GM06990 (cell line): ENCODE measurements at regions not wholly inside any gene's neighbourhood (a gene's known extent, or its start where the extent isn't known, plus 50 kb on each side); places are given as distances from the start of the nearest gene placed in this dataset.

Experiments used
- DNase-seq: peaks from one replicate; pipeline ENCODE4 v3.0.0-alpha.2; 2011; ENCODE audit not compliant: insufficient read length; ENCODE audit errors: extremely low read depth
- H3K27me3 ChIP-seq: replicated peaks from 2 replicates; pipeline ENCODE4 v1.6.0; 2011; ENCODE audit warnings: low read length; ENCODE audit not compliant: control insufficient read depth, insufficient read depth
- H3K36me3 ChIP-seq: 2 replicates; pipeline ENCODE4 v1.5.1; 2011; ENCODE audit warnings: low read length; ENCODE audit not compliant: control insufficient read depth, insufficient read depth
- H3K4me3 ChIP-seq: replicated peaks from 2 replicates; pipeline ENCODE4 v1.5.1; 2011; ENCODE audit warnings: low read depth, mild to moderate bottlenecking, control low read depth, low read length
- TF ChIP-seq, protein P1 (sequence below): IDR thresholded peaks from 2 replicates; pipeline ENCODE4 v1.5.1; 2011; ENCODE audit warnings: low read length, control low read depth, mild to moderate bottlenecking, inconsistent platforms; ENCODE audit not compliant: insufficient read depth, poor library complexity, severe bottlenecking

DNA sequence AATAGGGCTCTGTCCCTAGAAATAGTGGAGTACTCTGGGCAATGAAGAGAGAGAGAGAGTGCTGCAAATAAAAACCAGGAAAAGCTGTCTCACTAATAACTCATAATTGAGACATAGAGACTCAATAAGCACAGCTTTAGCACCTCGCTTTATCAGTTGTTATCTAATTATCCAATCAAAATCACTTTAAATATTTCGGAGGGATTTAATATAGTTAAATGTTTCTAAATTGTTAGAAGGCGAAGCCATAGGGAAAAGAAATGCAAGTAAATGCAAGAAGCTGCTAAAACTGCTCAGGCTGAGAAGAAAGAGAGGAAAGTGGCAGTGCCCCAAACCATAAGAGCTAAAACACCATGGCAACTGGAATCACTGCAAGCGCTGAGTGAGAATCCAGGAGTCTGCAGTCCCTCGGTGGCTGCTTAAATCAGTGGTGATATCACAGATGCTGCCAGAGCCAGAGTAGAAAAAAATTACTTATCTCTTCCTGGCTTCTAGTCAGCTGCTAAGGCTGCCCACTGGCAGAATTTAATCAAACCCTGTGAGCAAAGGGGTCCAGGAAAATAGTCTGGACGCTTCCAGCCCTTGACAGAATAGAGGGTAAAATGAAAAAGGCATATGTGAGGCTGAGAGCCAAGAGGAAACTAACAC is 150.4 kb upstream of the CHRM2 start:
- TF ChIP-seq, protein P1, sequence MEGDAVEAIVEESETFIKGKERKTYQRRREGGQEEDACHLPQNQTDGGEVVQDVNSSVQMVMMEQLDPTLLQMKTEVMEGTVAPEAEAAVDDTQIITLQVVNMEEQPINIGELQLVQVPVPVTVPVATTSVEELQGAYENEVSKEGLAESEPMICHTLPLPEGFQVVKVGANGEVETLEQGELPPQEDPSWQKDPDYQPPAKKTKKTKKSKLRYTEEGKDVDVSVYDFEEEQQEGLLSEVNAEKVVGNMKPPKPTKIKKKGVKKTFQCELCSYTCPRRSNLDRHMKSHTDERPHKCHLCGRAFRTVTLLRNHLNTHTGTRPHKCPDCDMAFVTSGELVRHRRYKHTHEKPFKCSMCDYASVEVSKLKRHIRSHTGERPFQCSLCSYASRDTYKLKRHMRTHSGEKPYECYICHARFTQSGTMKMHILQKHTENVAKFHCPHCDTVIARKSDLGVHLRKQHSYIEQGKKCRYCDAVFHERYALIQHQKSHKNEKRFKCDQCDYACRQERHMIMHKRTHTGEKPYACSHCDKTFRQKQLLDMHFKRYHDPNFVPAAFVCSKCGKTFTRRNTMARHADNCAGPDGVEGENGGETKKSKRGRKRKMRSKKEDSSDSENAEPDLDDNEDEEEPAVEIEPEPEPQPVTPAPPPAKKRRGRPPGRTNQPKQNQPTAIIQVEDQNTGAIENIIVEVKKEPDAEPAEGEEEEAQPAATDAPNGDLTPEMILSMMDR: no peak
- Histone ChIP-seq H3K4me3 (no peak overlapping the region), H3K36me3 (no peaks in the 10 kb centered on the region), H3K27me3 (no peaks in the 10 kb centered on the region)
- no peak for DNase-seq

DNA sequence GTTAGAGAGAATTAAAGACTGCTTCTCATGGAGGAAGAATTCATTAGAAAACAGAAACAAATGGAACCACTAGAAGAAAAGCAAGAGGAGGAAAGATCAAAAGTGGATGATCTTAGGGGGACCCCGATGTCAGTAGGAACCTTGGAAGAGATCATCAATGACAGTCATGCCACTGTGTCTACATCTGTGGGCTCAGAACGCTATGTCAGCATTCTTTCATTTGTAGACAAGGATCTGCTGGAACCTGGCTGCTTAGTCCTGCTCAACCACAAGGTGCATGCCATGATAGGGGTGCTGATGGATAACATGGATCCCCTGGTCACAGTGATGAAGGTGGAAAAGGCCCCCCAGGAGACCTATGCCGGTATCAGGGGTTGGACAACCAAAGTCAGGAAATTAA is 154.4 kb upstream of the CHRM2 start:
- TF ChIP-seq, protein P1: no peak
- H3K27me3 ChIP-seq: no peaks in the 10 kb centered on the region
- no peak for DNase-seq
- no peak overlapping the region for H3K4me3 ChIP-seq
- no peaks in the 10 kb centered on the region for H3K36me3 ChIP-seq

DNA sequence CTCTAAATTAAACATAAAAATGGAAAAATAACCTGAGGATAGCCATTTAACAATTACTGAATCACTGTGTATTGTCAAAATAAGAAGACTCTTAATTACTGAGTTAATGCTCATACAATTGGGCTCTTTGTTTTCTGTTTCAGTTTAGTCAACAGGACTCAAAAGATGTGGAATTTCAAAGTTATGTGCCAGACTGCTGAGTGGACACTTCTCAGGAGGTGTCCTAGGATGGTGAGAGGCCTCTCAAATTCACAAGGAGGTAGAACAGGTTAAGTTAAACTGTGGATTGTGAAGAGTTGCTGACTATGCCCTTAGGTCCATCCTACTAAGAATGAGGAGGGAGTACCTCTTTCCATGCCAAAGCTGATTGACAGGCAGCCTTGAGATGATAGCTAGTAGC is 157.7 kb upstream of the CHRM2 start:
- H3K36me3 ChIP-seq: no peaks in the 10 kb centered on the region
- no peak for DNase-seq
- TF ChIP-seq, protein P1: no peak
- H3K4me3 ChIP-seq: no peak overlapping the region
- H3K27me3 ChIP-seq: no peaks in the 10 kb centered on the region

DNA sequence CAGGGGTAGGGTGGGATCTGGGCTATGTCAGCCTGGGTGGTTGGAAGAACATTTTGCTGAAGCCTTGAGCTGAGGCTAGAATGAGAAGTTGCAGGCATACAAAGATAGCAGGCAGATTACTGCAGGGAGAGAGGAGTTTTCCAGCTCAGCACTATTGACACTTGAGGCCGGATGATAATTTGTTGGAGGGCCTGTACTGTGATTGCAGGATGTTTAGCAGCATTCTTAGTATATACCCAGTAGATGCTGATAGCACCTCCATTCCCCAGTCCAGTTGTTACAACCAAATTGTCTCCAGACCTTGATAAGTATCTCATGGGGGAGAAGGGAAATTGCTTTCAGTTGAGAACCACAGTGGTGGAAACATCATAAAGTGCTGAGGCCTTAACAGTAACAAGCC is 158.6 kb upstream of the CHRM2 start:
- TF ChIP-seq, protein P1: no peak
- no peaks in the 10 kb centered on the region for H3K27me3 ChIP-seq
- no peaks in the 10 kb centered on the region for H3K36me3 ChIP-seq
- DNase-seq: no peak
- no peak overlapping the region for H3K4me3 ChIP-seq

DNA sequence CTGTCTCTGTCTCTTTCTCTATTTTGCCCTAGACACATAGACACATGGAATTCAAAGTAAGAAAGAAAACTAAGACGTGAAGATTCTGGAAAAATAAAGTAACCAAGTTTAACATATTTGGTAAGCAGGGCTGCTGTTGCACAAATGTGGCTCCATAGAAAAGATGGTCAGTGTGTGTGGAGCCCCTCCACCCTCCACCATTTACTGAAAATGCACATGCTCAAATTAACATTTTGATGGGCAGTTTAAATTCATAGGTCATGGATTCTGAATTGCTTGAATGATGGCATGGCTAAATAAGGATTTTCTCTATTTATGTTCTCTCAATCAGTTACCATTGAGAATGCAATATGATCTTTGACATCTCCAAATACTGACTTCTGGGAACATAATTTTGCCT is 165.5 kb upstream of the CHRM2 start:
- Histone ChIP-seq H3K27me3 (no peaks in the 10 kb centered on the region), H3K36me3 (no peaks in the 10 kb centered on the region), H3K4me3 (no peak overlapping the region)
- no peak for DNase-seq
- TF ChIP-seq, protein P1: no peak

DNA sequence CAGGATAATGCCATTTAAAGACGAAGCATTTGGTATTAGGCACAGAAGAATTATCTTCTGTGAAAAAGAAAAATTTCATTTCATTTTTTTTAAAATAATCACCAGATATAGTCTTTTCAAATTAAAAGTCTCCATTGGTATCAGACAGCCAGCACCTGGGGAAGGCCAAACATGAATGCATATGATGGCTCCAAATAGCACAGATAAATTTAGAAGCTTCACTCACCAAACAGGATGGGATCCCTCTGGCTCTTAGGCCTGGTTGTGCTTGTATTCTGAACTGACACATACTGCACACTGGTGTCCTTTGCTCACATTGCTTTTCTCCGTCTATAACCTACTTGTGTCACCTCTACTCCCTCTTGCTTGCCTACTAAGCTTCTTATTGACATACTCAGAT is 169.5 kb upstream of the CHRM2 start:
- TF ChIP-seq, protein P1: no peak
- DNase-seq: no peak
- H3K27me3 ChIP-seq: no peaks in the 10 kb centered on the region
- no peaks in the 10 kb centered on the region for H3K36me3 ChIP-seq
- H3K4me3 ChIP-seq: no peak overlapping the region
